ENCODE measurements at regions not wholly inside any gene's neighbourhood (a gene's known extent, or its start where the extent isn't known, plus 50 kb on each side); places are given as distances from the start of the nearest gene placed in this dataset.

DNA sequence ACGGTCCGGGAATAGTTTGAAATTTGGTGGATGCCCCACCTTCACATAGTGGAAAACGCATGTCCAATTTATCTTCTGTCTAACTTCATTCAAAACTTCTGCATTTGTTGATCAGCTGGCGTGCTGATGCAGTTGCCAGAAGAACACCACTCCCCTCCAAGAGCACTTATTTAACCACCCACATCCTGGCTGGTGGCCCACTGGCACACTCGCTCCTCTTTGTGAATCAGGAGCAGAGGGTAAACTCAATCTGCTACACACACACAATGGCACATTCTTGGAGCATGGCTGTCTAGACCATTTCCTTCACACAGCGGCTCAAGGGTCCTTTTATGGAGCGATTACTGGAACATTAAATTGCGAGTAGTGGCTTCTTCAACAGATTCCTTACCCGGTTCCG, 55.1 kb upstream of the CEP162 start:
- Histone ChIP-seq H3K4ac (ENCODE audit: low read depth, low read length) (no peak overlapping the region), H4K12ac (ENCODE audit: low read depth, low read length) (no peak overlapping the region), H3K79me2 (ENCODE audit: control insufficient read depth, insufficient read depth, low read length, poor library complexity) (no peaks in the 10 kb centered on the region), H2AFZ (ENCODE audit: insufficient read depth, low read length, poor library complexity) (no peak overlapping the region), H2BK5ac (ENCODE audit: low read depth, low read length, poor library complexity) (no peak overlapping the region), H4K8ac (ENCODE audit: low read depth, low read length) (no peak overlapping the region), H2AK5ac (ENCODE audit: low read length) (no peak overlapping the region), H3K23ac (ENCODE audit: low read length) (no peak overlapping the region), H3K79me1 (ENCODE audit: low read length) (no peaks in the 10 kb centered on the region), H3K36me3 (ENCODE audit: control insufficient read depth in 1 of 2, insufficient read depth in 2 of 2, low read length in 2 of 2) (no peaks in the 10 kb centered on the region), H3K9ac (ENCODE audit: low read length) (no peak overlapping the region), H2BK12ac (ENCODE audit: low read length) (no peak overlapping the region), H3K18ac (ENCODE audit: low read length) (no peak overlapping the region), H2BK120ac (ENCODE audit: insufficient read depth, low read length, poor library complexity) (no peak overlapping the region), H3K4me2 (ENCODE audit: low read length) (no peak overlapping the region), H3K27ac (ENCODE audit: low read depth, low read length) (no peak overlapping the region), H3K4me1 (ENCODE audit: control insufficient read depth in 1 of 2, insufficient read depth in 2 of 2, low read length in 2 of 2) (peaks cover 0 to 4% of the 10 kb centered on the region in 2 experiments), H3K4me3 (ENCODE audit: low read depth, low read length) (no peak overlapping the region), H3K14ac (ENCODE audit: low read length) (no peak overlapping the region), H3K27me3 (ENCODE audit: insufficient read depth, low read length) (no peaks in the 10 kb centered on the region), H3K9me3 (ENCODE audit: insufficient read depth, low read depth, low read length) (no peaks in the 10 kb centered on the region), H4K91ac (ENCODE audit: low read depth, low read length) (no peak overlapping the region)
- DNase-seq: no peak
- WGBS (ENCODE audit: extremely low coverage, insufficient coverage, insufficient read length): no CpG with 5 or more reads among the region's 10 CpGs

DNA sequence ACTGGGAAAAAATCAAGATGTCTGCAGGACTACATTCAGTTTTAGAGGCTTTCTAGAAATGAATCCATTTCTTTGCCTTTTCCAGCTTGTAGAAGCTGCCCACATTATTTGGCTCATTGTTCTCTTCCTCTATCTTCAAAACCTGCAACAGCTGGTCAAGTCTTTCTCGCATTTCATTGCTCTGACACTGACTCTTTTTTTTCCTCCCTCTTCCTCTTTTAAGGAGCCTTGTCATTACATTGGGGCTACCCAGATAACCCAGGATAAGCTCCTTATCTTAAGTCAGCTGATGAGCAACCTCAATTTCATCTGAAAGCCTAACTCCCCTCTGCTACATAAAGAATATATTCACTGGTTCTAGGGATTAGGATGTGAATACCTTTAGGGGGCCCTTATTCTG, 53.2 kb upstream of the CEP162 start:
- Histone ChIP-seq H3K18ac (ENCODE audit: low read length) (no peak overlapping the region), H3K4me2 (ENCODE audit: low read length) (no peak overlapping the region), H2BK120ac (ENCODE audit: insufficient read depth, low read length, poor library complexity) (no peak overlapping the region), H3K23ac (ENCODE audit: low read length) (no peak overlapping the region), H3K79me2 (ENCODE audit: control insufficient read depth, insufficient read depth, low read length, poor library complexity) (no peaks in the 10 kb centered on the region), H3K27ac (ENCODE audit: low read depth, low read length) (no peak overlapping the region), H3K27me3 (ENCODE audit: insufficient read depth, low read length) (no peaks in the 10 kb centered on the region), H2BK5ac (ENCODE audit: low read depth, low read length, poor library complexity) (no peak overlapping the region), H2AFZ (ENCODE audit: insufficient read depth, low read length, poor library complexity) (no peak overlapping the region), H3K9ac (ENCODE audit: low read length) (no peak overlapping the region), H4K91ac (ENCODE audit: low read depth, low read length) (no peak overlapping the region), H3K79me1 (ENCODE audit: low read length) (no peaks in the 10 kb centered on the region), H3K4me1 (ENCODE audit: control insufficient read depth in 1 of 2, insufficient read depth in 2 of 2, low read length in 2 of 2) (peaks cover 0 to 4% of the 10 kb centered on the region in 2 experiments), H3K9me3 (ENCODE audit: insufficient read depth, low read depth, low read length) (no peaks in the 10 kb centered on the region), H3K4me3 (ENCODE audit: low read depth, low read length) (no peak overlapping the region), H3K14ac (ENCODE audit: low read length) (no peak overlapping the region), H3K36me3 (ENCODE audit: control insufficient read depth in 1 of 2, insufficient read depth in 2 of 2, low read length in 2 of 2) (no peaks in the 10 kb centered on the region), H2AK5ac (ENCODE audit: low read length) (no peak overlapping the region), H2BK12ac (ENCODE audit: low read length) (no peak overlapping the region), H4K8ac (ENCODE audit: low read depth, low read length) (no peak overlapping the region), H4K12ac (ENCODE audit: low read depth, low read length) (no peak overlapping the region), H3K4ac (ENCODE audit: low read depth, low read length) (no peak overlapping the region)
- no CpG with 5 or more reads among the region's 1 CpG for WGBS (ENCODE audit: extremely low coverage, insufficient coverage, insufficient read length)
- DNase-seq: no peak

DNA sequence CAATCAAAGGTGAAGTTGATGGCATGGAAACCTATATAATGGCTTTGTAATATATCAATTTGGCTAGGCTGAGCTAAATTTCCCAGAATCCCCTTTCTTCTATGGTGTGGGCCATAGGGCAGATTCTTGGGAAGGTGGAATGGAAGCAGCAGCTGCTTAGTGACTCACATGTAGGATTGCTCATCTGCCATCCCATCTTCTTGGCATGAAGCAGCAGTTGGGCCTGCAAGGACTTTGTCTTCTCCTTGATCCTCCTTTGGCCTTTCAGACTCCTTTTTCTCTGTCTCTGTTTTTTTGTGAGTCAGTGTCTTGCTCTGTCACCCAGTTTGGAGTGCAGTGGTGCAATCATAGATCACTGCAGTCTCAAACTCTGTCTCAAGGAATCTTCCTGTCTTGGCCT, 52.6 kb upstream of the CEP162 start:
- Histone ChIP-seq H3K14ac (ENCODE audit: low read length) (no peak overlapping the region), H2AK5ac (ENCODE audit: low read length) (no peak overlapping the region)

GRCh38 chr6:84278321-84278998, 51.0 kb upstream of the CEP162 start:
- Histone ChIP-seq H4K12ac (ENCODE audit: low read depth, low read length) (no peak overlapping the region), H3K27me3 (ENCODE audit: insufficient read depth, low read length) (no peaks in the 10 kb centered on the region), H4K91ac (ENCODE audit: low read depth, low read length) (no peak overlapping the region), H3K14ac (ENCODE audit: low read length) (no peak overlapping the region), H3K36me3 (ENCODE audit: control insufficient read depth in 1 of 2, insufficient read depth in 2 of 2, low read length in 2 of 2) (no peaks in the 10 kb centered on the region), H2BK5ac (ENCODE audit: low read depth, low read length, poor library complexity) (no peak overlapping the region), H2AFZ (ENCODE audit: insufficient read depth, low read length, poor library complexity) (no peak overlapping the region), H3K23ac (ENCODE audit: low read length) (no peak overlapping the region), H3K4me1 (ENCODE audit: control insufficient read depth in 1 of 2, insufficient read depth in 2 of 2, low read length in 2 of 2) (peaks cover 0 to 4% of the 10 kb centered on the region in 2 experiments), H3K27ac (ENCODE audit: low read depth, low read length) (no peak overlapping the region), H3K9me3 (ENCODE audit: insufficient read depth, low read depth, low read length) (no peaks in the 10 kb centered on the region), H3K4ac (ENCODE audit: low read depth, low read length) (no peak overlapping the region), H3K79me2 (ENCODE audit: control insufficient read depth, insufficient read depth, low read length, poor library complexity) (no peaks in the 10 kb centered on the region), H3K9ac (ENCODE audit: low read length) (no peak overlapping the region), H3K4me3 (ENCODE audit: low read depth, low read length) (no peak overlapping the region), H2AK5ac (ENCODE audit: low read length) (no peak overlapping the region), H3K79me1 (ENCODE audit: low read length) (no peaks in the 10 kb centered on the region), H3K18ac (ENCODE audit: low read length) (no peak overlapping the region), H3K4me2 (ENCODE audit: low read length) (no peak overlapping the region), H2BK12ac (ENCODE audit: low read length) (no peak overlapping the region), H2BK120ac (ENCODE audit: insufficient read depth, low read length, poor library complexity) (no peak overlapping the region), H4K8ac (ENCODE audit: low read depth, low read length) (no peak overlapping the region)
- no CpG with 5 or more reads among the region's 6 CpGs for WGBS (ENCODE audit: extremely low coverage, insufficient coverage, insufficient read length)
- DNase-seq: no peak

More for the DNA sequence above, 52.6 kb upstream of the CEP162 start:
- no peak overlapping the region for H3K9ac ChIP-seq (ENCODE audit: low read length)
- H3K4ac ChIP-seq (ENCODE audit: low read depth, low read length): no peak overlapping the region
- no peak overlapping the region for H3K4me2 ChIP-seq (ENCODE audit: low read length)
- no peaks in the 10 kb centered on the region for H3K79me1 ChIP-seq (ENCODE audit: low read length)
- H3K36me3 ChIP-seq (ENCODE audit: control insufficient read depth in 1 of 2, insufficient read depth in 2 of 2, low read length in 2 of 2): no peaks in the 10 kb centered on the region
- no peak overlapping the region for H2AFZ ChIP-seq (ENCODE audit: insufficient read depth, low read length, poor library complexity)
- H3K27me3 ChIP-seq (ENCODE audit: insufficient read depth, low read length): no peaks in the 10 kb centered on the region
- no peak overlapping the region for H4K91ac ChIP-seq (ENCODE audit: low read depth, low read length)
- peak; percentile 26 to 49 for DNase-seq
- no peak overlapping the region for H3K18ac ChIP-seq (ENCODE audit: low read length)
- no peak overlapping the region for H3K23ac ChIP-seq (ENCODE audit: low read length)
- peaks cover 0 to 4% of the 10 kb centered on the region in 2 experiments for H3K4me1 ChIP-seq (ENCODE audit: control insufficient read depth in 1 of 2, insufficient read depth in 2 of 2, low read length in 2 of 2)
- no peak overlapping the region for H2BK5ac ChIP-seq (ENCODE audit: low read depth, low read length, poor library complexity)
- H3K9me3 ChIP-seq (ENCODE audit: insufficient read depth, low read depth, low read length): no peaks in the 10 kb centered on the region
- H4K8ac ChIP-seq (ENCODE audit: low read depth, low read length): no peak overlapping the region
- H4K12ac ChIP-seq (ENCODE audit: low read depth, low read length): no peak overlapping the region
- no peak overlapping the region for H2BK120ac ChIP-seq (ENCODE audit: insufficient read depth, low read length, poor library complexity)
- no peaks in the 10 kb centered on the region for H3K79me2 ChIP-seq (ENCODE audit: control insufficient read depth, insufficient read depth, low read length, poor library complexity)
- no peak overlapping the region for H3K27ac ChIP-seq (ENCODE audit: low read depth, low read length)
- no peak overlapping the region for H2BK12ac ChIP-seq (ENCODE audit: low read length)
- no peak overlapping the region for H3K4me3 ChIP-seq (ENCODE audit: low read depth, low read length)

All from trophoblast cell (in vitro differentiated cells and primary cell).